ACHN (cell line): ENCODE measurements at regions not wholly inside any gene's neighbourhood (a gene's known extent, or its start where the extent isn't known, plus 50 kb on each side); places are given as distances from the start of the nearest gene placed in this dataset.
"Not testable (repeated sequence)": the region's sequence is repeated elsewhere in the genome, so short reads cannot be mapped to it uniquely, and the experiment has no call there.

ENCODE experiments used
- DNase-seq: peaks from one replicate; pipeline ENCODE4 v3.0.0-alpha.2; 2015
- in situ Hi-C: cut with HindIII; loops from 2 replicates; pipeline ENCODE4 v1.10.0; 2017; ENCODE audit warnings: low sequenced_read_pairs, low pct_ligation_motif_present, low pct_unique_long_range_greater_than_20kb

DNA sequence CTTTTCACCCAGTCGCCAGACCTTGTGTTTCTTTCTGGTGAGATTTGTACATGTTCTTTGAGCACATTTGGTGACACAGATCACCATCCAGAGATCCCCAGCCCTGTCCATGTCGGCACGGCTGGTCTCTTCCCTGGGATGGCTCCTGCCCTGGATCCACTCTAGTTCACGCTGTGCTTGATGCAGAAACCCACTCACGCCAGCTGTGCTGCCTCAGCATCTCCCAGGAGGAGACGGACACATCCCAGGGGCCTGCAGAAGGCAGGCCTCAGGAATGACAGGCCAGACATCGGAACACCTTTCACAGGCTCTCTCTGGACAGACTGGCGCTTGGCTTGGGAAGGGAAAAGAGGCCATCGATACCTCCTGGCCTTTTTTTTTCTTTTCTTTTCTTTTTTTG lies 203.6 kb downstream of the ACKR3 start:
- no peak for DNase-seq

DNA sequence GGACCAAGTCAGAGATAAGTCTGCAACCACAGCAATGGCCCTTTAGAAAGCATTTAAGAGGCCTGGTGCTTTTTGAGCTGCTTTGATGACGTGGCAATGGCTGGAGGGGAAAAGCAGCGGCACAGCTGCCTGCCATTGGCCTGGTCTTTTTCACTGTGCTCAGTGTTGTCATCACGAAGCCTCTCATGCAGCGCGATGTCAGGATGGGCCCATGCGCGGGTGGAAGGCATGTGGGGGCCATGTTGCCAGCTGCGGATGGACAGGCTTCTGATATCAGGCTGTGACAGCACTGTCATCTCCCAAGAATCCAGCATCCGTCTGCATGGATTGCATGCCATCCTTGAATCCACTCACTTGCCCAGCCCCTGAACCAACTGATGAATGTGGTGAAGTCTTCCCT lies 204.5 kb downstream of the ACKR3 start:
- DNase-seq: no peak
- in situ Hi-C loops: no loop called here

More for the DNA sequence above, 203.6 kb downstream of the ACKR3 start:
- in situ Hi-C loops: no loop called here

DNA sequence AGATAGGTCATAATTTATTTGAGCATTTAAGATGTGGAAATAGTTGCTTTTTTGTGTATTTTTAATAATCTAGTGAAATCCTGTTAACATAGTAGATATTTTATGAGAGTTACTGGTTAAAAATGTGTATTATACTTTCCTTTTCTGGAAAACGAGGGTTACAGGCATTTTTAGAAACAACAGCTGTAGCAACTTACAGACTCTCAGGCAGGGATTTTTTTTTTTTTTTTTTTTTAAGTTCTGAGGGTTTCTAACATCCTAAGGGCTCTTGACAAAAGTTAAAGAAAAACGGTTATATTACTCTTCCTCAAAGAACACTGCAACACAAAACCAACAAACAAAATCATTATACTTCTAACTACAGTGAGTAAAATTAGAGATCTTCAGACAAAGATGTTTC lies 205.9 kb downstream of the ACKR3 start:
- in situ Hi-C loops: no loop called here
- no peak for DNase-seq

DNA sequence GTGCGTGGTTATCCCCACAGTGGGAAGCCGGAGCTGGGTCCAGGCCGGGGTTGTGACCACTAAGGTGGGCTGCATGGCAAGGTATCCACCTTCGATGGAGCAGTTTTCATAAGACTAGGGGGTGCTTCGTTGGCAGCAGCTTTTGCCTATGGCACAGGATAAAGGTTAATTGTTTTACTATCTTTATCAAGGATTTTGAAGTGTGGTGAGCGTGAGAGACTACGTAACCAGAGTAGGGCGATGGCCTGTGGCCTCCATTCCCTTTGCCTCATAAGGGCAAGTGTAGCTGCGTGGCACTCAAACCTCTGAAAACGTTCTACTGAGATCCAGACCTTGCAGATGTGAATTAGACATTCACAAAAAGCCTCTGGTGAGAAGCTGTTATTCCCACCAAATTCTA lies 206.6 kb downstream of the ACKR3 start:
- DNase-seq: no peak

DNA sequence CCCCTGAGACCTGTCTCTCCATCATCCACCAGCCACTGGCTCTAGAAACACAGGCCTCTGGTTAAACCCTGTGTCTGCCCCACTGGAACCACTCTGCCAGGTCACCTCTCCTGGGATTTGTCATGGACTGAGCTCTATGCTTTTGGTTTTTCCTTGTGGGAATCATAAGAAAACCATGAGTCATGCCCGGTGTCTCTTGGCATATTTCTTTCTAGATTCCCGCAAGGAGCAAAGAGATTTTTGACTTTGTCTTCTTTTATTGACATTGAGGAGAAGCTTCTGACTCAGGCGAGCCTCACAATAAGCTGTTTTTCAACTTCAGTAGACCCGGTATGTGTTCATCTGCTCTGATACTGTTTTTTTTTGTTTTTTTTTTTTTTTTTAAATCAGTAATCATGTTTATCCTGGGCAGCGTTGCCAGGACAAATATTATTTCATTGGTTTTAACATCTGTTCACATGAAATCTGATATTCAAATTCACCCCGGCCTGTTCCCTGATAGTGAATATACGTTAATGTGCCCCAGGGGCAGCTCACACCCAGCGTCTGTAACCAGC lies 207.1 kb downstream of the ACKR3 start:
- in situ Hi-C loops: no loop called here
- peak; percentile 61 for DNase-seq

More for the DNA sequence above, 206.6 kb downstream of the ACKR3 start:
- in situ Hi-C loops: no loop called here

DNA sequence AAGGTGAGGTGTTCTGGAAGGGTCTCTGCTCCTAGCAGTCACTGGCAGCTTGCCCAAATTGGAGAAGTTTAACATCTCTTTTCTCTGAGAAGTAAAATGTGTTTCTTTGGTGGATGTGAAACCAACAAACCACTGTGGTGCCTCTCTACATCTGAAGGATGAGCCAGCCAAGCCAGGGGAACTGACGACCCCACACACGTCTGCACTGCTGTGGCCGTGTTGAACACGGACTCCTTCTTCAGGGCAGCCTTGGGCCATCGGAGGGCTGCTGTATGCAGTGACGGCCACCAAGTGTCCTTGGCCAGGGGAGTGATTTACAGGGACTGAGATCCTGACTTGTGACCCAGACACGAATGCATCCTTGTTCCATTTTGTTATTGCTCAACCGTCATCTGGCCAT lies 207.8 kb downstream of the ACKR3 start:
- DNase-seq: no peak
- in situ Hi-C loops: no loop called here

DNA sequence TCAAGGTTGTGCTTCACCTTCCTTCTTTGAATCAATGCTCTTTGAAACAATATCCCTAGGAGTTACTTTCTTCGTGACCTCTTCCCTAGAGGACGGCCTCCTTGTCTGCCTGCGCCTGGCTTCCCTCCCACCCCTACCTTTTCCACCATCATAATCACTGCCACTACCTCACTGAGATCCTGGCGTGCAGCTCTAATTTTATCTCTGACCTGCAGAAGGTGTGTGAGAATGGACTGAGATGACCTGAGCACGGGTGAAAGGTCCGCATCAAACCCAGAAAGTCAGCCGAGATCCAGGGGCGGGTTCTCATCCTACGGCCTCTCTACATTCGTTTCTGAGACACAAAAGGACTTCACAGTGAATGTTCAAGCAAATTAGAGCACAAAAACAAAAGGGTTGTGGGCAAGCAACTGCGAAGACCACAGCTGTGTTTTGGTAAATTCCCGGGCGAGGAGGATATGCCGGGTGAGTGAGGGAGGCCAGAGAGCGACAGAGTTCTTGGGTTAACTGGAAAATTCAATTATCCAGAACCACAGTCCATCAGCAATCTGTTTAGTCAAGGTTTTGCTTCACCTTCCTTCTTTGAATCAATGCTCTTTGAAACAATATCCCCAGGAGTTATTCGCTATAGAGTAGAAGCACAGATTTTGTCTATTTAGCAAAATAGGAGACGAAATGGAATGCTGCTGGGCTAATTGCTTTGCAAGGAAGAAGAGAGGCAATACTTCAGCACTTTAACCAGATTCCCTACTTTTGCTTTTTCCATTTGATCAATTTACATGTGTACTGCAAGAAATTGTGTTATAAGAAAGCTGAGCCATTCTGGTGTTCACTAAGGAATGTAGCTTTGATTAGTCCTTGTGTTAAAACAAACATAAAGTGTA lies 212.6 kb downstream of the ACKR3 start:
- DNase-seq: no peak
- in situ Hi-C loops: no loop called here

DNA sequence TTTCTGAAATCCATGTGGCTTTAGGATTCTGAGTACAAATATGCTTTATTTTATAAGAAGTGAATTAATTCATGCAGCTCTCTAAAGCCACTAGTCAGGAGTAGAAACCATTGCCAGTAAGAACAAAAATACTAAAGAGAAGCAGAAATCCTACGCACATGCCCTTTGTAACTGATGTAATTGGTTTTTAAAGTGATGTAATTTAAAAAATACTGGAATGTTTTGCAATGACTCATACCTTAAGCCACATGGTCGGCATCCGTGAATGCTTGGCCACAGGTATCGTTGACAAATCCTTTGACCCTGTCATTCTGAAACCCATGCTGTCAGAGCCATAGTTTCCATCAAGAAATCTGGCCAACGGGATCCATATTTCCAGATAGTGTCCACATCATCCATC lies 213.3 kb downstream of the ACKR3 start:
- no peak for DNase-seq
- in situ Hi-C loops: no loop called here

DNA sequence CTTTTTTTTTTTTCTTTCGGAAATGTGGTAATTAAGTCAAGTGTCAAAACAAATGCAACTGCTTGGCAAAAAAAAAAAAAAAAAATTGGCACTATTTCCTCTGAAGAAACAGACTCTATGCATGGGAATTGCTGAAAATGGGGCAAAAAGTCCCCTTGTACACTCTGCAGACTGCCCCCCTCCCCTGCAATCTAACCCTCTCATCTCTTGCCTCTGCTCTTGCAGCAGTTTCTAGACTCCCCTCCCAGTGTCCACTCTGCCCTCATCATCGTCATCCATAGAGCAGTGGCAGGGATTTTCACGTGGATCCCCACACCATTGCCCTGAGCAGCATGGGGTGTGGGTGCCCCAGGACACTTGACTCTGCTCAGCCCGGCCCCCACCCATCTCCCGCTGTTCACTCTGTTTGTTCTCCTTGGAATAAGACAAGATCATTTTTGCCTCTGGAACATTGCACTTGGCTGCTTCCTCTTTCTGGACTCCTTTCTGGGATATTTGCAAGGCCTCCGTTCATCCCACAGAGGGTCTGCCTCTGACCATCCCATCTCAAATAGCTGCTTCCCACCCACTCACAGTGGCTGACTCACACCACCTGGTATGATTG lies 213.9 kb downstream of the ACKR3 start:
- in situ Hi-C loops: no loop called here
- no peak for DNase-seq

DNA sequence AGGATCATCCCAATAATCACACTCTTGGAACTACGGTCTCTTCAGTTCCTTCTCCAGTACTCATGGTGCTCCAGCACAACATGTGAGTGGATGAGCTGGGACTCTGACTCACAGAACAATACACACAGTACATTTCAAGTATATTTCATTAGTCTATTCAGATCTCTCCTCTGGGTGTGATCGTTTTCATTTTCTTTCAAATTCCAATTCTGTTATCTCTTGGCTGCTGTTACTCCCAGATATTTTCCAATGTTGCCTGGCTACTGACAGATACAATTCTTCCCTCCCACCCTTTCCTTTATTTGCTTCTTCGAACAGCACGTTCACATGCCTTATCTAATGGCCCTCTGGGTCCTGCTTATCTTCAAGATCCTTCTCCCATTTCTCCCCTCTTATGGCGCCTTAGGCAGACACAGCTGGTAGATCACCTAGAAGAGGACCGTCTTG lies 216.0 kb downstream of the ACKR3 start:
- in situ Hi-C loops: no loop called here

DNA sequence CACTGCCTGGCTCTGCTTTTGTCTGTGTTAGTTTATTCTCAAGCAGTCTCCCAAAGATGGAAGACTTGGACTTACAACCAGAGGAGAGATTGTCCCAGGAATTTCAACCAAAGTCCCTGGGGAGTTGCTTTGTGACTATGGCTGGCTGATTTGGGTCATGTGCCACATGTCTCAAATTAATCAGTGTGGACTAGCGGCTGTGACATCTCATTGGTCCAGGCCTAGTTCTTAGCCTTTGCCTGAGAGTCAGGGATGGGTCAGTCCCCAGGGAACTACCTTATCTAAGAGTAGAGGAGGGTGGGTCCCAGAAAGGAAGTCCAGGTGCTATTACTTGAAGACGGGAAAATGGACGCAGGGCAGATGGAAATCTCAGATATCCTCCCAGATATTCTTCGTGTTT lies 217.1 kb downstream of the ACKR3 start:
- in situ Hi-C loops: no loop called here
- DNase-seq: no peak

More for the DNA sequence above, 216.0 kb downstream of the ACKR3 start:
- no peak for DNase-seq

DNA sequence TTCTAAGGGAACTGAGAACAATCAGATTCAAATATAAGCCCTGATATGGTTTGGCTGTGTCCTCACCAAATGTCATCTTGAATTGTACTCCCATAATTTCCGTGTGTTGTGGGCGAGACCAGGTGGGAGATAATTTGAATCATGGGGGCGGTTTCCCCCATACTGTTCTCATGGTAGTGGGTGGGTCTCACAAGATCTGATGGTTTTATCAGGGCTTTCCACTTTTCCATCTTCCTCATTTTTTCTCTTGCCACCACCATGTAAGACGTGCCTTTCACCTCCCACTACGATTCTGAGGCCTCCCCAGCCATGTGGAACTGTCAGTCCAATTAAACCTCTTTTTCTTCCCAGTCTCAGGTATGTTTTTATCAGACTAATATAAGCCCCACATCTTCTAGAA lies 217.8 kb downstream of the ACKR3 start:
- DNase-seq, in situ Hi-C loops: not testable (repeated sequence)

DNA sequence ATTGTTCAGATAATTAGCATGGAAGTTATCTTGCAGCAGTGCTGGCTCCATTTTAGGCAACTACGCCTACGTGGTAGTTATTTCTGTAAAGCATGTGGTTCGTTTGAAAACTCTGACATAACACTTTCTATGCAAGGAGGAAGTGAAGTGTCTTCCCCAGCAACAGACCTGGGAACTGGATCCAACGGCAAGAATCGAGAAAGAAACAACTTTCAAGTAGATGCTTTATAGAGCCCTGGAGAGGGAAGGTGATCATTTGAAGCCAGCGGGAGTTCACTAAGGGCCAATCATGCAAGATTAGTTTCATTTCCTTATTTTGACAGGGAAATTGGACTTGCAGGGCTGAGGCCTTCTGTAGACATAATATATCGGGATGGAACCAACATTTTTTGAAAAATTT lies 218.3 kb downstream of the ACKR3 start:
- no peak for DNase-seq
- in situ Hi-C loops: no loop called here

DNA sequence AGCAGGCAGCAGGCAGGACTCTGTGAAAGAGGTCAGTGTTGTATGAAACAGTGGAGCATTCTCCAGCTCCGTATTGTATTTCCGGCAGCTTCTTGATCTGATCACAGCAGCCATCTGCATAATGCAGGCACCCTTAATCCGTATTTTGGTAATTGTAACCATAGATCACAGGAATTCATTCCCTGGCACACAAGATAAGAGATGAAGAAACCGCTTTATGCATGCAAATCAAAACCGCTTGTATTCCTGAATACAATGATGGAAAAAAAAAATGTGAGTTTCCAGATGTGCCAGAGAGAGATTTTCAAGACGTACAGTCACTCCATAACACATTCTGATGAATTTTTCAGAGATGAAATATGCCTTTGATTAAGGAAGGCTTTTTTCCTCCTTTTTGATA lies 221.3 kb downstream of the ACKR3 start:
- in situ Hi-C loops: no loop called here
- DNase-seq: no peak

DNA sequence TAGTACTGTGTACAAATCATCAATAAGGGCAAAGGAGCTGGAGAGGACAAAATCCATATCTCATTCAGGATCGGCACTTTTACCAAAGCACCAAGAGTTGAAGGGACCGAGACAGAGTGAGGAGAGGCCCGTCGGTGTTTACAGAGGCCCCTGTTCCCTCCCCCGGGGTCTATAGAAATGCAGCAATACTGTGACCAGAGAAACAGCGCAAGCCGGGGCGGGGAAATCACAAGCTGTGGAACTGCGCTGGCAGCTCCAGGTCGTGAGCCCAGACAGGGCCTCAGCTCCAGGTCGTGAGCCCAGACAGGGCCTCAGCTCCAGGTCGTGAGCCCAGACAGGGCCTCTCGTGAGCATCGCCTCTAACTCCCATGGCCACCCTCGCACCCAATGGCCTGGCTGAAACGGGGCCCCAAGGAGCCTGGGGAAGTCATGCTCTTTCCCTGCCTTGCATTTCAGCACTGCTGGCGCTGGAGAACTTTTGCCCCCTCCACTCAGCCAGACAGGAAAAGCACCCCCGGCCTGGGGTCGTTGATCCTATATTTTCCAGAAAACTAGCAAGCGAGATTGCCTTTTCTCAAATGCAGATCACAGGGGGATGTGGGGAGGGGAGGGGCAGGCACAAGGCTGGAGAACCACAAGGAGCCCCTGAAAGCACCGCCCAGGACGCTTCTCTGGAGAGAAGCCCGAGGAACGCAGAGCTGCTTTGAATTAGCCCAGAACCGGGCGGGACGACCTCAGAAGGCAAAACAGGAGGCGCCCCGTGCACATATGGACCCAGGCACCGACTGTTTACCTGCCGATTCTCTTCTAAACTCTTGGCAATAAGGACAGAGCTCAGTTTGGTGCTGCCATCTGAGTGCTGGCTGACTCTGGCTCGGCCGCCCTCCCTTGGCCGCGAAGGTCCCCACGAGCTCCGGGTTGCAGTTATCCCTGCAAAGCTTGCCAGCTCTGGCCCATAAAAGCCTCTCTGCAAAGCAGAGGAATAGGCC lies 223.7 kb downstream of the ACKR3 start:
- DNase-seq: no peak
- in situ Hi-C loops: no loop called here

DNA sequence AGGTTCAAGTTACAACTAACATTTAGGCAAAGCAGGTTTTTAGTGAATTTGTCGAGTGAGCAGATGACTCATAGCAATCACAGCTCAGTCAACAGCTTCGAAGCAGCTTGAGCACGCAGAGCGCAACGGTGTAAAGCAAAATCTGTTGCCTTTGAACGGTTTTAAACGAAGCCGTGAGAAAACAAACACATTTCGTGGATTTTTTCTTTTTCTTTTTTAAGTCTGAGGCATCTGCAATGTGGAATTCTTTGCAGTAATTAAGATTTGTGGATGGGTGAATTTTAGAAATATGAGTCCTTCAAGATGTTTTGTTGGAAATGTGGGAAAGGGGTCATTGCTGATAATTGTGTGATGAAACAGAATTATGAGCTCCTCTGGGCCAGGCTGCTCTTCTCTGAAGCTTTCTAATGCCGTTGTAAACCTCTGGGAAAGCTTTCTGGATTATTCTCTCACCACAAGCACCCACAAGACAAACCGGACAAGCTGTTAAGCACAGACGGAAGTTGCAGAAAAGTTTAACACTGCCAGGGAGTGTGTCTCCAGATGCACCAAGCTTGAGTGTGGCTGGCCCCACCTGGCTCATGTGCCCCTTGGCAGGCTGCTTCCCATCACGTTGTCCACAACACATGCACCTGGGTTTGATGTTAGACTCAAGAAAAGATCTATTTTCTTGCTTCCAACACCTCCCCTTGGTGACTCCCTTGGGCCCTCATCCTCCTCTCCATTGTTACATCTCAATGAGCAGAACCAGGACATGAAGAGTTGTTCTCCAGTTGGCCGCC lies 224.7 kb downstream of the ACKR3 start:
- no peak for DNase-seq
- in situ Hi-C loops: no loop called here

DNA sequence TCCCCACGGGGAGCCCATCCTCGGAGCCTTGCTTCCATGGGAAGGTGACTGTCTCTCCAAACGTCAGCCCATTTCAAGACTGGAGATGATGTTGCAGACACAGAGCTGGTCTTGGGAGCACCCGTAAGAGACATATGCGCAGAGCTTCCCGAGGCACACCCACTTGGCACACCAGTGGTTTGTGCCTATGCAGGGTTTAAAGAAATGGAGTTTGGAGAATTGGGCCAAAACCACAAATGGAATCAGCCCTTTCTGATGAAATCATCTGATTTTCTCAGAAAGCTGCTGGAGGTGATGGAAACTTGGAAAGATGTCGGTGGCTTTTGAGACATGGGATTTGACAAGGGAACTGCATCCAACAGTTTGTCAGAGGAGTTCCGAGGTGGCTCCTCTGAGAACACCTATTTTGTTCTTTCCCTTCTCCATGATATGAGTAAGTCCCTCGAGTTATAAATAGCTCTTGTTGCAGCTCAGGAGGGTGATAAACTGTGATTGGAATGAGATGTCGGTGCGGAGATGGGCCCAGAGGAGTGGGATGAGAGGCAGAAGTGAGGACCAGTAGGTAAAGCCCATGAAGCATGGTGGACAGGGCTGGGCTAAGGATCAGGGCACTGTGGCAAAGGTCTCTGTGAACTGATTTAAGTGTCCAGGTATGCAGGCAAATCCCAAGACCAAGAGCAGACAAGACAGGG lies 225.7 kb downstream of the ACKR3 start:
- no peak for DNase-seq
- in situ Hi-C loops: no loop called here
